Esophagus squamous epithelium (tissue), 4 donors: ENCODE measurements at regions not wholly inside any gene's neighbourhood (a gene's known extent, or its start where the extent isn't known, plus 50 kb on each side); places are given as distances from the start of the nearest gene placed in this dataset.

Experiments used
- POLR2A ChIP-seq, 4 donors: fragments of 450-650 bp; IDR thresholded peaks; one replicate each; pipeline ENCODE4 v1.6.1; 2017; ENCODE audit warnings: antibody characterized with exemption in 4 of 4, mild to moderate bottlenecking in 4 of 4, moderate library complexity in 3 of 4
- TF ChIP-seq, protein P1 (sequence below), 6 experiments: fragments of 450-650 bp in 4 of 6; fragments of 200-600 bp in 2 of 6; sonication (generic) in 2 of 6; IDR thresholded peaks; one replicate each; pipeline ENCODE4 v1.5.1; 2016 to 2019; ENCODE audit warnings: antibody characterized with exemption in 6 of 6, mild to moderate bottlenecking in 4 of 6, moderate library complexity in 4 of 6

- TF ChIP-seq, protein P1, sequence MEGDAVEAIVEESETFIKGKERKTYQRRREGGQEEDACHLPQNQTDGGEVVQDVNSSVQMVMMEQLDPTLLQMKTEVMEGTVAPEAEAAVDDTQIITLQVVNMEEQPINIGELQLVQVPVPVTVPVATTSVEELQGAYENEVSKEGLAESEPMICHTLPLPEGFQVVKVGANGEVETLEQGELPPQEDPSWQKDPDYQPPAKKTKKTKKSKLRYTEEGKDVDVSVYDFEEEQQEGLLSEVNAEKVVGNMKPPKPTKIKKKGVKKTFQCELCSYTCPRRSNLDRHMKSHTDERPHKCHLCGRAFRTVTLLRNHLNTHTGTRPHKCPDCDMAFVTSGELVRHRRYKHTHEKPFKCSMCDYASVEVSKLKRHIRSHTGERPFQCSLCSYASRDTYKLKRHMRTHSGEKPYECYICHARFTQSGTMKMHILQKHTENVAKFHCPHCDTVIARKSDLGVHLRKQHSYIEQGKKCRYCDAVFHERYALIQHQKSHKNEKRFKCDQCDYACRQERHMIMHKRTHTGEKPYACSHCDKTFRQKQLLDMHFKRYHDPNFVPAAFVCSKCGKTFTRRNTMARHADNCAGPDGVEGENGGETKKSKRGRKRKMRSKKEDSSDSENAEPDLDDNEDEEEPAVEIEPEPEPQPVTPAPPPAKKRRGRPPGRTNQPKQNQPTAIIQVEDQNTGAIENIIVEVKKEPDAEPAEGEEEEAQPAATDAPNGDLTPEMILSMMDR (IDR thresholded peaks at IDR 0.05), result no peak
- TF ChIP-seq POLR2A (IDR thresholded peaks at IDR 0.05), result no peak
These were observed 105.5 kb upstream of the HDAC4 start for GRCh38 chr2:239506101-239506857.
